Liver (tissue), 8 donors: ENCODE measurements at regions not wholly inside any gene's neighbourhood (a gene's known extent, or its start where the extent isn't known, plus 50 kb on each side); places are given as distances from the start of the nearest gene placed in this dataset.

Source experiments
- DNase-seq: peaks from one replicate; pipeline ENCODE4 v3.0.0-alpha.2; 2017; ENCODE audit warnings: low spot score
- H3K27ac ChIP-seq, 2 donors: one replicate each; pipeline ENCODE4 v1.7.0; 2013; ENCODE audit warnings: inconsistent platforms in 2 of 2, low read length in 2 of 2, control low read depth in 1 of 2, low read depth in 1 of 2, mild to moderate bottlenecking in 1 of 2
- H3K27me3 ChIP-seq, 4 donors: one replicate each; pipeline versions ENCODE4 v1.6.1 to v1.7.0; 2013; ENCODE audit warnings: low read length in 3 of 4, inconsistent platforms in 1 of 4, mild to moderate bottlenecking in 1 of 4, moderate library complexity in 1 of 4; ENCODE audit not compliant: control insufficient read depth in 4 of 4, insufficient read depth in 4 of 4
- H3K36me3 ChIP-seq, 4 donors: one replicate each; pipeline versions ENCODE4 v1.6.1 to v1.7.0; 2013; ENCODE audit warnings: low read length in 3 of 4, mild to moderate bottlenecking in 3 of 4, low read depth in 1 of 4, moderate library complexity in 1 of 4; ENCODE audit not compliant: control insufficient read depth in 4 of 4, insufficient read depth in 3 of 4
- H3K4me1 ChIP-seq, 4 donors: one replicate each; pipeline versions ENCODE4 v1.6.1 to v1.7.0; 2013; ENCODE audit warnings: low read length in 3 of 4, mild to moderate bottlenecking in 3 of 4, moderate library complexity in 1 of 4; ENCODE audit not compliant: control insufficient read depth in 4 of 4, insufficient read depth in 4 of 4
- H3K4me3 ChIP-seq, 3 donors: one replicate each; pipeline versions ENCODE4 v1.6.1 to v1.7.0; 2013; ENCODE audit warnings: low read length in 3 of 3, control low read depth in 1 of 3, low read depth in 1 of 3, mild to moderate bottlenecking in 1 of 3
- H3K9ac ChIP-seq, 2 donors: one replicate each; pipeline ENCODE4 v1.7.0; 2013; ENCODE audit warnings: low read length in 2 of 2, mild to moderate bottlenecking in 2 of 2, moderate library complexity in 2 of 2, control low read depth in 1 of 2, low read depth in 1 of 2
- H3K9me3 ChIP-seq, 4 donors: one replicate each; pipeline versions ENCODE4 v1.6.1 to v1.7.0; 2013; ENCODE audit warnings: low read length in 3 of 4; ENCODE audit not compliant: control insufficient read depth in 4 of 4
- EGR1 ChIP-seq, 2 donors: IDR thresholded peaks; 2 replicates each; pipeline ENCODE4 v1.6.1; 2016 to 2018; ENCODE audit warnings: antibody characterized with exemption in 2 of 2, low read depth in 2 of 2
- FOXA1 ChIP-seq: IDR thresholded peaks from 2 replicates; pipeline ENCODE4 v1.6.1; 2016; ENCODE audit warnings: antibody characterized with exemption
- FOXA2 ChIP-seq: IDR thresholded peaks from 2 replicates; pipeline ENCODE4 v1.6.1; 2016; ENCODE audit warnings: antibody characterized with exemption
- GABPA ChIP-seq, 2 donors: IDR thresholded peaks in 1 of 2; conservative IDR thresholded peaks in 1 of 2; 2 replicates each; pipeline ENCODE4 v1.6.1; 2016; ENCODE audit warnings: antibody characterized with exemption in 2 of 2, mild to moderate bottlenecking in 1 of 2, moderate library complexity in 1 of 2
- HNF4A ChIP-seq, 2 donors: conservative IDR thresholded peaks; 2 replicates each; pipeline ENCODE4 v1.6.1; 2016; ENCODE audit warnings: antibody characterized with exemption in 2 of 2, mild to moderate bottlenecking in 2 of 2
- HNF4G ChIP-seq: IDR thresholded peaks from 2 replicates; pipeline ENCODE4 v1.6.1; 2016; ENCODE audit warnings: antibody characterized with exemption
- JUND ChIP-seq, 2 donors: IDR thresholded peaks; 2 replicates each; pipeline ENCODE4 v1.6.1; 2016; ENCODE audit warnings: antibody characterized with exemption in 2 of 2
- NR2F2 ChIP-seq: IDR thresholded peaks from 2 replicates; pipeline ENCODE4 v1.6.1; 2016; ENCODE audit warnings: antibody characterized with exemption
- RXRA ChIP-seq, 2 donors: IDR thresholded peaks; 2 replicates each; pipeline ENCODE4 v1.6.1; 2017 to 2018; ENCODE audit warnings: antibody characterized with exemption in 2 of 2, mild to moderate bottlenecking in 1 of 2
- SP1 ChIP-seq: IDR thresholded peaks from 2 replicates; pipeline ENCODE4 v1.6.1; 2018; ENCODE audit warnings: antibody characterized with exemption, mild to moderate bottlenecking
- YY1 ChIP-seq: IDR thresholded peaks from 2 replicates; pipeline ENCODE4 v1.6.1; 2016; ENCODE audit warnings: antibody characterized with exemption, mild to moderate bottlenecking
- WGBS: extraction: QIAGEN DNeasy Blood & Tissue Kit; methylation state at CpG from one replicate; pipeline ENCODE4 v1.1.7; 2013; 5-methylcytosine and 5-hydroxymethylcytosine counted together
- TF ChIP-seq, protein P1 (sequence below): IDR thresholded peaks from 2 replicates; pipeline ENCODE4 v1.6.1; 2016; ENCODE audit warnings: antibody characterized with exemption
- TF ChIP-seq, protein P2 (sequence below): IDR thresholded peaks from 2 replicates; pipeline ENCODE4 v1.6.1; 2016; ENCODE audit warnings: antibody characterized with exemption
- TF ChIP-seq, protein P3 (sequence below): IDR thresholded peaks from 2 replicates; pipeline ENCODE4 v1.6.1; 2016; ENCODE audit warnings: antibody characterized with exemption
- TF ChIP-seq, protein P4 (sequence below): fragments of 150-350 bp; IDR thresholded peaks from 2 replicates; pipeline ENCODE4 v1.5.1; 2017; ENCODE audit warnings: improper control_type of control experiment, low read depth, low read length; ENCODE audit not compliant: missing input control
- TF ChIP-seq, protein P5 (sequence below): IDR thresholded peaks from 2 replicates; pipeline ENCODE4 v1.6.1; 2016; ENCODE audit warnings: antibody characterized with exemption, mild to moderate bottlenecking
- donor health status: healthy.
- donor health status: healthy.
- donor health status: healthy.
- donor health status: healthy.
- donor health status: healthy.

DNA sequence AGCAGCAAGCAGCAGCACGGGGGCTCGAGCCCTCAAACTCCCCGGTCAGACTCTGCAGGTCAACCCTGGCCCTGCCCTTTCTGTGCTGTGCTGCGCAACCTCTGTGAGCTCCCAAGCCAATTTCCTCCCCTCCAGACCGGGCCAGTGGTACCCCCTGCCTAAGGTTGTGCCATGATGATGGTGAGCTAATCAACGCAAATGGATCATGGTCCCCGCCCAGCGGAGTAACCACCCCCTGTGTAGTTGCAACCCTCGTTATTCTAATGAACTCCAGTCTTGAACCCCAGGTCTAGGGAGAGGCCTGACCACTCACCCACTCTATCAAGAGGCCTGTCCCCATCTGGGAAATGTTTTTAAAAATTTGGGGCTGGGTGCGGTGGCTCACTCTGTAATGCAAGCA lies 201.8 kb upstream of the FOXF1 start:
- WGBS, result 82% methylated on average over 10 of the region's 10 CpGs
- TF ChIP-seq, protein P1, sequence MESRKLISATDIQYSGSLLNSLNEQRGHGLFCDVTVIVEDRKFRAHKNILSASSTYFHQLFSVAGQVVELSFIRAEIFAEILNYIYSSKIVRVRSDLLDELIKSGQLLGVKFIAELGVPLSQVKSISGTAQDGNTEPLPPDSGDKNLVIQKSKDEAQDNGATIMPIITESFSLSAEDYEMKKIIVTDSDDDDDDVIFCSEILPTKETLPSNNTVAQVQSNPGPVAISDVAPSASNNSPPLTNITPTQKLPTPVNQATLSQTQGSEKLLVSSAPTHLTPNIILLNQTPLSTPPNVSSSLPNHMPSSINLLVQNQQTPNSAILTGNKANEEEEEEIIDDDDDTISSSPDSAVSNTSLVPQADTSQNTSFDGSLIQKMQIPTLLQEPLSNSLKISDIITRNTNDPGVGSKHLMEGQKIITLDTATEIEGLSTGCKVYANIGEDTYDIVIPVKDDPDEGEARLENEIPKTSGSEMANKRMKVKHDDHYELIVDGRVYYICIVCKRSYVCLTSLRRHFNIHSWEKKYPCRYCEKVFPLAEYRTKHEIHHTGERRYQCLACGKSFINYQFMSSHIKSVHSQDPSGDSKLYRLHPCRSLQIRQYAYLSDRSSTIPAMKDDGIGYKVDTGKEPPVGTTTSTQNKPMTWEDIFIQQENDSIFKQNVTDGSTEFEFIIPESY, result no peak
- TF ChIP-seq EGR1 (IDR thresholded peaks at IDR 0.05; ENCODE audit: low read depth in 2 of 2) (no peak), RXRA (IDR thresholded peaks at IDR 0.05) (no peak), HNF4A (conservative IDR thresholded peaks at IDR 0.05) (no peak), NR2F2 (no peak), SP1 (no peak), JUND (IDR thresholded peaks at IDR 0.05) (no peak), FOXA1 (no peak), HNF4G (no peak)
- TF ChIP-seq, protein P2, sequence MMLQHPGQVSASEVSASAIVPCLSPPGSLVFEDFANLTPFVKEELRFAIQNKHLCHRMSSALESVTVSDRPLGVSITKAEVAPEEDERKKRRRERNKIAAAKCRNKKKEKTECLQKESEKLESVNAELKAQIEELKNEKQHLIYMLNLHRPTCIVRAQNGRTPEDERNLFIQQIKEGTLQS, result no peak
- TF ChIP-seq, protein P3, sequence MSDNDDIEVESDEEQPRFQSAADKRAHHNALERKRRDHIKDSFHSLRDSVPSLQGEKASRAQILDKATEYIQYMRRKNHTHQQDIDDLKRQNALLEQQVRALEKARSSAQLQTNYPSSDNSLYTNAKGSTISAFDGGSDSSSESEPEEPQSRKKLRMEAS, result no peak
- TF ChIP-seq, protein P4, sequence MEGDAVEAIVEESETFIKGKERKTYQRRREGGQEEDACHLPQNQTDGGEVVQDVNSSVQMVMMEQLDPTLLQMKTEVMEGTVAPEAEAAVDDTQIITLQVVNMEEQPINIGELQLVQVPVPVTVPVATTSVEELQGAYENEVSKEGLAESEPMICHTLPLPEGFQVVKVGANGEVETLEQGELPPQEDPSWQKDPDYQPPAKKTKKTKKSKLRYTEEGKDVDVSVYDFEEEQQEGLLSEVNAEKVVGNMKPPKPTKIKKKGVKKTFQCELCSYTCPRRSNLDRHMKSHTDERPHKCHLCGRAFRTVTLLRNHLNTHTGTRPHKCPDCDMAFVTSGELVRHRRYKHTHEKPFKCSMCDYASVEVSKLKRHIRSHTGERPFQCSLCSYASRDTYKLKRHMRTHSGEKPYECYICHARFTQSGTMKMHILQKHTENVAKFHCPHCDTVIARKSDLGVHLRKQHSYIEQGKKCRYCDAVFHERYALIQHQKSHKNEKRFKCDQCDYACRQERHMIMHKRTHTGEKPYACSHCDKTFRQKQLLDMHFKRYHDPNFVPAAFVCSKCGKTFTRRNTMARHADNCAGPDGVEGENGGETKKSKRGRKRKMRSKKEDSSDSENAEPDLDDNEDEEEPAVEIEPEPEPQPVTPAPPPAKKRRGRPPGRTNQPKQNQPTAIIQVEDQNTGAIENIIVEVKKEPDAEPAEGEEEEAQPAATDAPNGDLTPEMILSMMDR, result no peak
- Histone ChIP-seq H3K4me3 (no peak overlapping the region), H3K27ac (no peak overlapping the region), H3K9me3 (no peaks in the 10 kb centered on the region), H3K4me1 (no peaks in the 10 kb centered on the region), H3K27me3 (peaks cover 0 to 4% (median 0%) of the 10 kb centered on the region in 4 donors), H3K36me3 (no peaks in the 10 kb centered on the region), H3K9ac (no peak overlapping the region)
- no peak for DNase-seq

DNA sequence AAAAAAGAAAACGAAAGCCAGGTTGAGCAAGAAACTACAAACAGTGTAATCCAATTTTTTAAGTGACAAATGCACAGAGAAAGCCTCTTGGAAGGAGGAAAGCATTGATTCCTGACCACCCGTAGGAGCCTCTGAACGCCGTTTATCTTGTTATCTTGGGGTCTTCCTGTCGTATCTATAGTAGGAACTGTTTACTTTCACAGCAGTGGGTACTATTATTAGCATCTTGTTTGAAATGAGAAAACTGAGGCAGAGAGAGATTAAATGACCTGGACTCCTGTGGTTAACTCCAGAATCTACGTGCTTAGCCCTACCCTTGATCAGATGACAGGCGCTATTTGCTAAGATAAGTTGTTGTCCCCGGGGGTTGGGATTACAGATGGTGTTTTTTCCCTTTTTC lies 196.7 kb upstream of the FOXF1 start:
- Histone ChIP-seq H3K36me3 (no peaks in the 10 kb centered on the region), H3K4me1 (no peaks in the 10 kb centered on the region), H3K27ac (no peak overlapping the region), H3K9me3 (no peaks in the 10 kb centered on the region), H3K4me3 (no peak overlapping the region), H3K9ac (no peak overlapping the region), H3K27me3 (peaks cover 0 to 4% (median 0%) of the 10 kb centered on the region in 4 donors)
- TF ChIP-seq SP1 (no peak), EGR1 (IDR thresholded peaks at IDR 0.05; ENCODE audit: low read depth in 2 of 2) (no peak), GABPA (IDR thresholded peaks at IDR 0.05 in 1 of 2, conservative IDR thresholded peaks at IDR 0.05 in 1 of 2) (no peak), NR2F2 (no peak), YY1 (no peak), FOXA2 (no peak)
- TF ChIP-seq, protein P5, sequence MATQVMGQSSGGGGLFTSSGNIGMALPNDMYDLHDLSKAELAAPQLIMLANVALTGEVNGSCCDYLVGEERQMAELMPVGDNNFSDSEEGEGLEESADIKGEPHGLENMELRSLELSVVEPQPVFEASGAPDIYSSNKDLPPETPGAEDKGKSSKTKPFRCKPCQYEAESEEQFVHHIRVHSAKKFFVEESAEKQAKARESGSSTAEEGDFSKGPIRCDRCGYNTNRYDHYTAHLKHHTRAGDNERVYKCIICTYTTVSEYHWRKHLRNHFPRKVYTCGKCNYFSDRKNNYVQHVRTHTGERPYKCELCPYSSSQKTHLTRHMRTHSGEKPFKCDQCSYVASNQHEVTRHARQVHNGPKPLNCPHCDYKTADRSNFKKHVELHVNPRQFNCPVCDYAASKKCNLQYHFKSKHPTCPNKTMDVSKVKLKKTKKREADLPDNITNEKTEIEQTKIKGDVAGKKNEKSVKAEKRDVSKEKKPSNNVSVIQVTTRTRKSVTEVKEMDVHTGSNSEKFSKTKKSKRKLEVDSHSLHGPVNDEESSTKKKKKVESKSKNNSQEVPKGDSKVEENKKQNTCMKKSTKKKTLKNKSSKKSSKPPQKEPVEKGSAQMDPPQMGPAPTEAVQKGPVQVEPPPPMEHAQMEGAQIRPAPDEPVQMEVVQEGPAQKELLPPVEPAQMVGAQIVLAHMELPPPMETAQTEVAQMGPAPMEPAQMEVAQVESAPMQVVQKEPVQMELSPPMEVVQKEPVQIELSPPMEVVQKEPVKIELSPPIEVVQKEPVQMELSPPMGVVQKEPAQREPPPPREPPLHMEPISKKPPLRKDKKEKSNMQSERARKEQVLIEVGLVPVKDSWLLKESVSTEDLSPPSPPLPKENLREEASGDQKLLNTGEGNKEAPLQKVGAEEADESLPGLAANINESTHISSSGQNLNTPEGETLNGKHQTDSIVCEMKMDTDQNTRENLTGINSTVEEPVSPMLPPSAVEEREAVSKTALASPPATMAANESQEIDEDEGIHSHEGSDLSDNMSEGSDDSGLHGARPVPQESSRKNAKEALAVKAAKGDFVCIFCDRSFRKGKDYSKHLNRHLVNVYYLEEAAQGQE, result no peak
- TF ChIP-seq, protein P2, result no peak
- TF ChIP-seq, protein P1, result no peak
- 20% methylated on average over 8 of the region's 8 CpGs for WGBS
- DNase-seq, result no peak
